ENCODE measurements at regions not wholly inside any gene's neighbourhood (a gene's known extent, or its start where the extent isn't known, plus 50 kb on each side); places are given as distances from the start of the nearest gene placed in this dataset.
A peak's percentile ranks its signal among the peaks of the same experiment; 100 is the strongest.

GRCh38 chr7:36777855-36778254 lies 53.6 kb upstream of the AOAH start:
- Histone ChIP-seq H3K27me3 (no peaks in the 10 kb centered on the region), H3K4me1 (ENCODE audit: control insufficient read depth in 1 of 2, insufficient read depth in 1 of 2, low read depth in 1 of 2, low read length in 1 of 2) (peaks cover 60 to 61% of the 10 kb centered on the region in 2 experiments), H3K27ac (peak overlapping the region; percentile 92), H3K4me3 (ENCODE audit: low read depth in 1 of 2, low read length in 1 of 2) (peak overlapping the region in 1 of 2 experiments; percentile 52), H3K36me3 (no peaks in the 10 kb centered on the region), H3K9me3 (no peaks in the 10 kb centered on the region)
- TF ChIP-seq, protein P1, sequence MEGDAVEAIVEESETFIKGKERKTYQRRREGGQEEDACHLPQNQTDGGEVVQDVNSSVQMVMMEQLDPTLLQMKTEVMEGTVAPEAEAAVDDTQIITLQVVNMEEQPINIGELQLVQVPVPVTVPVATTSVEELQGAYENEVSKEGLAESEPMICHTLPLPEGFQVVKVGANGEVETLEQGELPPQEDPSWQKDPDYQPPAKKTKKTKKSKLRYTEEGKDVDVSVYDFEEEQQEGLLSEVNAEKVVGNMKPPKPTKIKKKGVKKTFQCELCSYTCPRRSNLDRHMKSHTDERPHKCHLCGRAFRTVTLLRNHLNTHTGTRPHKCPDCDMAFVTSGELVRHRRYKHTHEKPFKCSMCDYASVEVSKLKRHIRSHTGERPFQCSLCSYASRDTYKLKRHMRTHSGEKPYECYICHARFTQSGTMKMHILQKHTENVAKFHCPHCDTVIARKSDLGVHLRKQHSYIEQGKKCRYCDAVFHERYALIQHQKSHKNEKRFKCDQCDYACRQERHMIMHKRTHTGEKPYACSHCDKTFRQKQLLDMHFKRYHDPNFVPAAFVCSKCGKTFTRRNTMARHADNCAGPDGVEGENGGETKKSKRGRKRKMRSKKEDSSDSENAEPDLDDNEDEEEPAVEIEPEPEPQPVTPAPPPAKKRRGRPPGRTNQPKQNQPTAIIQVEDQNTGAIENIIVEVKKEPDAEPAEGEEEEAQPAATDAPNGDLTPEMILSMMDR (IDR thresholded peaks at IDR 0.05): no peak

DNA sequence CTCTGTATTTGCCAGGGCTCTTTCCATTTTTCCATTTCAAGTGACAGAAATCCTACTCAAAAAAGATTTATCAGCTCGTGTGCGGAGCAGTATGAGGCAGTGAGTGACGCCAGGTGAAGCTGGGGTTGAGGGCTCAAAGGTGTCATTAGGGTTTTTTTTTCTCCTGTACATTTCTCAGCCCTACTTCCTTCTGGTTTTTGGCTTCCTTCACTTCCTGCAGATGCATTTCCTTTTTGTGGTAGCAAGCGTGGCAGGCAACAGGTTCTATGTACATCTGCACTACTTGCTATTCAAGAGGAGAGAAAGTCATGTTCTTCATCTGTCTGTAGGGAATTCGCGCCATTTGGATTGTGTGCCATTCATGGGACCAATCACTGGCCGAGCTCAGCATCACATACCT lies 52.8 kb upstream of the AOAH start:
- no peaks in the 10 kb centered on the region for H3K27me3 ChIP-seq
- TF ChIP-seq, protein P1 (IDR thresholded peaks at IDR 0.05): no peak
- peaks cover 60 to 61% of the 10 kb centered on the region in 2 experiments for H3K4me1 ChIP-seq (ENCODE audit: control insufficient read depth in 1 of 2, insufficient read depth in 1 of 2, low read depth in 1 of 2, low read length in 1 of 2)
- no peaks in the 10 kb centered on the region for H3K36me3 ChIP-seq
- peak overlapping the region; percentile 44 to 52 for H3K4me3 ChIP-seq (ENCODE audit: low read depth in 1 of 2, low read length in 1 of 2)
- H3K9me3 ChIP-seq: no peaks in the 10 kb centered on the region
- H3K27ac ChIP-seq: peak overlapping the region; percentile 92

DNA sequence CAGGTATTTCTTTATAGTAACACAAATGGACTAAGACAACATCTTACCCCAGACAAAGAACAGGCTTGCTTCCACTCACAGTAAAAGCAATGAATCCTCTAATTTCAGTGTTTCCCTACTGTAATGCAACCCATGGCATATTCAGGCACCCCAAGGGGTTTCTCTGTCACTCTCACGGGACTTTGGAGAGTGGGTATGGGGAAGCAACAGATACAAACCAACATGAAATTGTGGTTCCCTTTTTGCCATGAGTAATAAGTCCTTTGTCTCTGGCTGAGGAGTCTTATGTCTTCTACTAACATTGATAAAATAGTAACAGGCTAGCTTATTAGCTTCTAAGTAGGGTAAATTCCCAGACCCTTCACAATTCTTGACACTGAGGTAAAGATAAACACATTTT lies 51.4 kb upstream of the AOAH start:
- no peaks in the 10 kb centered on the region for H3K36me3 ChIP-seq
- peaks cover 55% of the 10 kb centered on the region in 2 experiments for H3K4me1 ChIP-seq (ENCODE audit: control insufficient read depth in 1 of 2, insufficient read depth in 1 of 2, low read depth in 1 of 2, low read length in 1 of 2)
- peak overlapping the region; percentile 92 for H3K27ac ChIP-seq
- H3K4me3 ChIP-seq (ENCODE audit: low read depth in 1 of 2, low read length in 1 of 2): peak overlapping the region; percentile 9 to 42
- TF ChIP-seq, protein P1 (IDR thresholded peaks at IDR 0.05): no peak
- no peaks in the 10 kb centered on the region for H3K27me3 ChIP-seq
- H3K9me3 ChIP-seq: no peaks in the 10 kb centered on the region

DNA sequence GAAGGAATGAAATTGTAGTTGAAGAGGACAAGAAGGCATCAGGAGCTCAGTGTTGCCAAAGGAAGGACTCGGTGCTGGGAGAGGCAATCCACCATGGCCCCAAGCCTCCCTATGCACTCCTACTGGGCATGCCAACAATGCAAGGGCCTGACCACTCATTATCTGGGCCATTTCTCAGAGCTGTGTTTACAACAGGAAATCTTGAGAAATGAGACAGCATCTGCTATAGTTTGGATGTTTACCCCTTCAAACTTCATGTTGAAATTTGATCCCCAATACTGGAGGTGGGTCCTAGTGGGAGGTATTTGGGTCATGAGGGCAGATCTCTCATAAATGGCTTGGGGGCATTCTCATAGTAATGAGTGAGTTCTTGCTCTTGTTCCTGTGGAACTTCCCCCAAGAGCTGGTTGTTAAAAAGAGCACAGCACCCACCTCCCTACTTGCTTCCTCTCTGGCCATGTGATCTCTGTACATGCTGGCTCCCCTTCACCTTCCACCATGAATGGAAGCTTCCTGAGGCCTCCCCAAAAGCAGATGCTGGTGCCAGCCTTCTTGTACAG lies 50.8 kb upstream of the AOAH start:
- TF ChIP-seq, protein P1 (IDR thresholded peaks at IDR 0.05): no peak
- Histone ChIP-seq H3K27ac (peak overlapping the region; percentile 92), H3K9me3 (no peaks in the 10 kb centered on the region), H3K36me3 (no peaks in the 10 kb centered on the region), H3K4me1 (ENCODE audit: control insufficient read depth in 1 of 2, insufficient read depth in 1 of 2, low read depth in 1 of 2, low read length in 1 of 2) (peaks cover 49 to 50% of the 10 kb centered on the region in 2 experiments), H3K4me3 (ENCODE audit: low read depth in 1 of 2, low read length in 1 of 2) (peak overlapping the region; percentile 9 to 42), H3K27me3 (no peaks in the 10 kb centered on the region)
